Smooth muscle cell (in vitro differentiated cells): ENCODE measurements at regions not wholly inside any gene's neighbourhood (a gene's known extent, or its start where the extent isn't known, plus 50 kb on each side); places are given as distances from the start of the nearest gene placed in this dataset.

ENCODE experiments used
- DNase-seq: peaks from one replicate; lab custom pipeline; 2025; ENCODE audit not compliant: unreplicated experiment; lab: John Stamatoyannopoulos, UW
- H2AFZ ChIP-seq: fragments of 200-600 bp; sonication (generic); 2 replicates; pipeline ENCODE4 v1.6.0; 2016; ENCODE audit warnings: antibody characterized with exemption, low read depth, mild to moderate bottlenecking
- H3F3A ChIP-seq: fragments of 200-600 bp; sonication (generic); 2 replicates; pipeline ENCODE4 v1.6.0; 2017; ENCODE audit warnings: antibody characterized with exemption, low read depth
- H3K27ac ChIP-seq: fragments of 200-600 bp; sonication (generic); 2 replicates; pipeline ENCODE4 v1.5.1; 2016; ENCODE audit warnings: low read depth, mild to moderate bottlenecking
- H3K27me3 ChIP-seq: fragments of 200-600 bp; sonication (generic); 2 replicates; pipeline ENCODE4 v1.6.1; 2016; ENCODE audit warnings: low read depth, mild to moderate bottlenecking
- H3K36me3 ChIP-seq: fragments of 200-600 bp; sonication (generic); 2 replicates; pipeline ENCODE4 v1.5.1; 2016; ENCODE audit warnings: low read depth
- H3K4me1 ChIP-seq: fragments of 200-600 bp; sonication (generic); 2 replicates; pipeline ENCODE4 v1.5.1; 2016; ENCODE audit warnings: low read depth
- H3K4me2 ChIP-seq: fragments of 200-600 bp; sonication (generic); 2 replicates; pipeline ENCODE4 v1.6.0; 2016; ENCODE audit warnings: mild to moderate bottlenecking
- H3K4me3 ChIP-seq: fragments of 200-600 bp; sonication (generic); 2 replicates; pipeline ENCODE4 v1.5.1; 2016; ENCODE audit warnings: mild to moderate bottlenecking
- H3K79me2 ChIP-seq: fragments of 200-600 bp; sonication (generic); 2 replicates; pipeline ENCODE4 v1.6.0; 2016; ENCODE audit warnings: low read depth, mild to moderate bottlenecking
- H3K9ac ChIP-seq: fragments of 200-600 bp; sonication (generic); 2 replicates; pipeline ENCODE4 v1.6.0; 2016; ENCODE audit warnings: low read depth
- H3K9me3 ChIP-seq: fragments of 200-600 bp; sonication (generic); replicated peaks from 2 replicates; pipeline ENCODE4 v1.5.1; 2016; ENCODE audit warnings: low read depth
- H4K20me1 ChIP-seq: fragments of 200-600 bp; sonication (generic); 2 replicates; pipeline ENCODE4 v1.6.0; 2016; ENCODE audit warnings: low read depth
- CTCF ChIP-seq: fragments of 200-600 bp; sonication (generic); IDR thresholded peaks from 2 replicates; pipeline ENCODE4 v1.5.1; 2017; ENCODE audit warnings: borderline replicate concordance, mild to moderate bottlenecking, antibody characterized with exemption; ENCODE audit not compliant: insufficient read depth, poor library complexity, severe bottlenecking
- WGBS: methylation state at CpG from one replicate; pipeline ENCODE4 v1.1.7; 2016; ENCODE audit warnings: low lambda C conversion rate; 5-methylcytosine and 5-hydroxymethylcytosine counted together

- TF ChIP-seq CTCF: no peak
- Histone ChIP-seq H3F3A (no peaks in the 10 kb centered on the region), H3K4me3 (no peak overlapping the region), H3K79me2 (no peaks in the 10 kb centered on the region), H3K9me3 (no peaks in the 10 kb centered on the region), H2AFZ (no peak overlapping the region), H3K27ac (no peak overlapping the region), H3K4me2 (no peak overlapping the region), H3K36me3 (no peaks in the 10 kb centered on the region), H3K27me3 (no peaks in the 10 kb centered on the region), H3K9ac (no peak overlapping the region), H3K4me1 (no peaks in the 10 kb centered on the region), H4K20me1 (no peaks in the 10 kb centered on the region)
- 94% methylated on average over 1 of the region's 1 CpG for WGBS
- no peak for DNase-seq
Measured at GRCh38 chr1:60196026-60196425, 122.5 kb upstream of the C1orf87 start.

- Histone ChIP-seq H3K4me1 (no peaks in the 10 kb centered on the region), H3K79me2 (no peaks in the 10 kb centered on the region), H3K9ac (no peak overlapping the region), H2AFZ (no peak overlapping the region), H3K4me2 (no peak overlapping the region), H4K20me1 (no peaks in the 10 kb centered on the region), H3K27ac (no peak overlapping the region), H3K4me3 (no peak overlapping the region), H3K36me3 (no peaks in the 10 kb centered on the region), H3K27me3 (no peaks in the 10 kb centered on the region), H3K9me3 (peaks cover 12% of the 10 kb centered on the region), H3F3A (no peaks in the 10 kb centered on the region)
- WGBS: 61% methylated on average over 1 of the region's 1 CpG
- no peak for DNase-seq
- TF ChIP-seq CTCF: no peak
Measured at GRCh38 chr1:60185684-60186083, 112.1 kb upstream of the C1orf87 start.

- 94% methylated on average over 2 of the region's 2 CpGs for WGBS
- no peak for DNase-seq
Measured at GRCh38 chr1:60184521-60184920, 111.0 kb upstream of the C1orf87 start.

More at GRCh38 chr1:60184521-60184920, 111.0 kb upstream of the C1orf87 start:
- H3K4me1 ChIP-seq: no peaks in the 10 kb centered on the region
- H4K20me1 ChIP-seq: no peaks in the 10 kb centered on the region
- H3K4me2 ChIP-seq: no peak overlapping the region
- H3K9ac ChIP-seq: no peak overlapping the region
- no peaks in the 10 kb centered on the region for H3K36me3 ChIP-seq
- H3K79me2 ChIP-seq: no peaks in the 10 kb centered on the region
- no peak overlapping the region for H3K27ac ChIP-seq
- H3F3A ChIP-seq: no peaks in the 10 kb centered on the region
- no peak for TF ChIP-seq CTCF
- no peak overlapping the region for H2AFZ ChIP-seq
- H3K27me3 ChIP-seq: no peaks in the 10 kb centered on the region
- peaks cover 12% of the 10 kb centered on the region for H3K9me3 ChIP-seq
- H3K4me3 ChIP-seq: no peak overlapping the region
